ENCODE measurements at regions not wholly inside any gene's neighbourhood (a gene's known extent, or its start where the extent isn't known, plus 50 kb on each side); places are given as distances from the start of the nearest gene placed in this dataset.

DNA sequence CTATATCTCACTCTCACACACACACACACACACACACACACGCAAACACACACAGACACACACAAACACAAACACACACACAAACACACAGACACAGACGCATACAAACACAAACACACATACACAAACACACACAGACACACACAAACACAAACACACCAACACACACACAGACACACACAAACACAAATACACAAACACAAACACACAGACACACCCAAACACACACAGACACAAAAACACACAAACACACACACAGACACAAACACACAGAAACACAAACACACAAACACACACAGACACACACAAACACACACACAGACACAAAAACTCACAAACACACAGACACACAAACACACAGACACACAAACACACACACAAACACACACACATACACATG is 329.0 kb downstream of the ZNF536 start:
- TF ChIP-seq RELA (CRISPR knock-in tag; IDR thresholded peaks at IDR 0.05; ENCODE audit: borderline replicate concordance), result no peak
- TF ChIP-seq ATF1 (CRISPR knock-in tag; IDR thresholded peaks at IDR 0.05), result no peak
- TF ChIP-seq ERG (CRISPR knock-in tag; IDR thresholded peaks at IDR 0.05), result no peak
- no peak for TF ChIP-seq TP53 (CRISPR knock-in tag; IDR thresholded peaks at IDR 0.05)
- no peak for TF ChIP-seq ATF3 (CRISPR knock-in tag; conservative IDR thresholded peaks at IDR 0.05)
- TF ChIP-seq, protein P1, sequence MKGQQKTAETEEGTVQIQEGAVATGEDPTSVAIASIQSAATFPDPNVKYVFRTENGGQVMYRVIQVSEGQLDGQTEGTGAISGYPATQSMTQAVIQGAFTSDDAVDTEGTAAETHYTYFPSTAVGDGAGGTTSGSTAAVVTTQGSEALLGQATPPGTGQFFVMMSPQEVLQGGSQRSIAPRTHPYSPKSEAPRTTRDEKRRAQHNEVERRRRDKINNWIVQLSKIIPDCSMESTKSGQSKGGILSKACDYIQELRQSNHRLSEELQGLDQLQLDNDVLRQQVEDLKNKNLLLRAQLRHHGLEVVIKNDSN (CRISPR knock-in tag; IDR thresholded peaks at IDR 0.05), result no peak
- H3K4me1 Mint-ChIP-seq, result peaks cover 7% of the 10 kb centered on the region
- POLR2A ChIA-PET, result no interaction called here

DNA sequence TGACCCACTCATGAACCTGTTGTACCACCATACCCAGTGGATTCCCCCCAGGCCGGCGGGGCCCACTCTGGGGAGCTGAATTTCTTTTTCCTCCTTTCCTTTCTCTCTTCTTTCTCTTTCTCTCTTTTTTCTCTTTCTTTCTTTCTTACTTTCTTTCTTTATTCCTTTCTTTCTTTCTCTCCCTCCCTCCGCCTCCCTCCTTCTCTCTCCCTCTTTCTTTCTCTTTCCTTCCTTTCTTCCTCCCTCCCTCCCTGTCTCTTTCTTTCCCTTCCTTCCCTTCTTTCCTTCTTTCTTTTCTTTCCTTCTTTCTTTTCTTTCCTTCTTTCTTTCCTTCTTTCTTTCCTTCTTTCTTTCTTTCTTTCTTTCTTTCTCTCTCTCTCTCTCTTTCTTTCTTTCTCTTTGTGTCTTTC is 327.7 kb downstream of the ZNF536 start:
- TF ChIP-seq, protein P2, sequence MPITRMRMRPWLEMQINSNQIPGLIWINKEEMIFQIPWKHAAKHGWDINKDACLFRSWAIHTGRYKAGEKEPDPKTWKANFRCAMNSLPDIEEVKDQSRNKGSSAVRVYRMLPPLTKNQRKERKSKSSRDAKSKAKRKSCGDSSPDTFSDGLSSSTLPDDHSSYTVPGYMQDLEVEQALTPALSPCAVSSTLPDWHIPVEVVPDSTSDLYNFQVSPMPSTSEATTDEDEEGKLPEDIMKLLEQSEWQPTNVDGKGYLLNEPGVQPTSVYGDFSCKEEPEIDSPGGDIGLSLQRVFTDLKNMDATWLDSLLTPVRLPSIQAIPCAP (CRISPR knock-in tag; IDR thresholded peaks at IDR 0.05), result no peak
- TF ChIP-seq ZNF512 (CRISPR knock-in tag; IDR thresholded peaks at IDR 0.05; ENCODE audit: borderline replicate concordance) (peak; percentile 72; the same call in 1 of the 2 replicates), NFE2L1 (CRISPR knock-in tag; IDR thresholded peaks at IDR 0.05) (no peak)
- CTCF ChIA-PET, result interaction anchor here (0.9 kb wide), 1 partner anchor 100 kb away, joined by 4 read pairs; no protein-coding TSS in a partner anchor
- ATAC-seq, result no peak
- H3K27ac Mint-ChIP-seq, result no peak overlapping the region
- no peaks in the 10 kb centered on the region for H3K9me3 Mint-ChIP-seq
- no peak for DNase-seq (ENCODE audit: low spot score)
- no peak overlapping the region for H3K4me3 Mint-ChIP-seq
- no peaks in the 10 kb centered on the region for H3K27me3 Mint-ChIP-seq (ENCODE audit: low read depth)
- POLR2A ChIA-PET, result no interaction called here
- H3K36me3 Mint-ChIP-seq, result no peaks in the 10 kb centered on the region
- peaks cover 15% of the 10 kb centered on the region for H3K4me1 Mint-ChIP-seq

More for the DNA sequence above, 329.0 kb downstream of the ZNF536 start:
- ATAC-seq, result no peak
- H3K4me3 Mint-ChIP-seq, result no peak overlapping the region
- CTCF ChIA-PET, result no interaction called here
- H3K9me3 Mint-ChIP-seq, result no peaks in the 10 kb centered on the region
- H3K36me3 Mint-ChIP-seq, result no peaks in the 10 kb centered on the region
- H3K27ac Mint-ChIP-seq, result no peak overlapping the region
- no peak for DNase-seq (ENCODE audit: low spot score)
- no peaks in the 10 kb centered on the region for H3K27me3 Mint-ChIP-seq (ENCODE audit: low read depth)

DNA sequence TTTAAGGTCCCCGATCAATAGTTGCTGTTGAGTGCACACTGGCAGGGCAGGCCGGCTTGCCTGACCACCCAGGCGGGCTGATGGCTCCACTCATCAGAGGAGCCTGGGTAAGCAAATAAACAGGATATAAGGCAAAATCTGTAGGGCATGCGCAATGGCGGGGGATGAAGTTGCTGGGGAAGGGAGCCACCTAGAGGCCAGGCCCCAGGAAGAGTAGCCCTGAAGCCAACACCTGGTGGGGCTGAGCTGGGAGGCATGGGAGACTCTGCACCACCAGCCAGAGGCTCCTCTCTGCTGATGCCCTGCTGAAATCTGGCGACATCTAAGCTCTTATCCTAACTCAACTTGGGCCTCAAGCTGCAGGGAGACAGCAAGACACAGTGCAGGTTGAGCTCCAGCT is 324.3 kb downstream of the ZNF536 start:
- TF ChIP-seq PRRX2 (CRISPR knock-in tag; IDR thresholded peaks at IDR 0.05), result no peak
- no peak for TF ChIP-seq ZNF416 (CRISPR knock-in tag; IDR thresholded peaks at IDR 0.05)
- TF ChIP-seq STAT6 (CRISPR knock-in tag; conservative IDR thresholded peaks at IDR 0.05; ENCODE audit: low read depth), result no peak
- no peak for TF ChIP-seq ZNF121 (CRISPR knock-in tag; IDR thresholded peaks at IDR 0.05)
- no peak for TF ChIP-seq ETV6 (CRISPR knock-in tag; IDR thresholded peaks at IDR 0.05)
- TF ChIP-seq ESRRA (CRISPR knock-in tag; IDR thresholded peaks at IDR 0.05; ENCODE audit: borderline replicate concordance), result no peak
- TF ChIP-seq HMGXB4 (CRISPR knock-in tag; IDR thresholded peaks at IDR 0.05), result no peak
- TF ChIP-seq SMAD4 (CRISPR knock-in tag; IDR thresholded peaks at IDR 0.05), result no peak
- no peak for TF ChIP-seq ZNF232 (CRISPR knock-in tag; IDR thresholded peaks at IDR 0.05)
- TF ChIP-seq GTF2I (CRISPR knock-in tag; conservative IDR thresholded peaks at IDR 0.05), result no peak
- ChIA-PET CTCF (interaction anchor here (0.5 to 5.5 kb wide), 31 partner anchors 8 to 1371 kb away, joined by 3 to 77 read pairs (median 4); no protein-coding TSS in a partner anchor), POLR2A (no interaction called here)
- no peaks in the 10 kb centered on the region for H3K27me3 Mint-ChIP-seq (ENCODE audit: low read depth)
- peaks cover 46% of the 10 kb centered on the region for H3K4me1 Mint-ChIP-seq
- ATAC-seq (peak; percentile 93), DNase-seq (ENCODE audit: low spot score) (peak; percentile 82)
- no peaks in the 10 kb centered on the region for H3K36me3 Mint-ChIP-seq
- H3K27ac Mint-ChIP-seq, result no peak overlapping the region; the same call in 1 of the 2 replicates
- no peaks in the 10 kb centered on the region for H3K9me3 Mint-ChIP-seq
- peak overlapping the region; percentile 20; the same call in 1 of the 2 replicates for H3K4me3 Mint-ChIP-seq
